ENCODE measurements at regions not wholly inside any gene's neighbourhood (a gene's known extent, or its start where the extent isn't known, plus 50 kb on each side); places are given as distances from the start of the nearest gene placed in this dataset.

DNA sequence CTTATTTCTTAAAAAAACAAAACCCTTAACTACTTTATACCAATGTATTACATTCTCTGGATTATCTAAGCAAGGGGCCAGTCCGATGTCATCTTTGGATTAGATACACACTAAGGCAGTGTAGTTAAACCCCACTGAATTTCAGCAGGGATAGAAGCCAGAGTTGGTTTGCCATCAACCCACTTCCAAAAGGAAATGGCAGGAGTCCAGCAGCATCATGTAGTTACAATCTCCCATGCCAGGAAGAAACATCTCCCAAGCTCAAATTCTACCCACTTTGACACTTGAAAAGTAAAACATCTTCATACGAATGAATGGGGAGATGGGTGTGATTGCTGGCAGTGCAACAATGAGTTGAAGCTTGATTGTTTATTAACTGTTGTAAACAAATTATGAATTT is 203.5 kb upstream of the PLXNC1 start:
- DNase-seq (ENCODE audit: low spot score) = no peak

DNA sequence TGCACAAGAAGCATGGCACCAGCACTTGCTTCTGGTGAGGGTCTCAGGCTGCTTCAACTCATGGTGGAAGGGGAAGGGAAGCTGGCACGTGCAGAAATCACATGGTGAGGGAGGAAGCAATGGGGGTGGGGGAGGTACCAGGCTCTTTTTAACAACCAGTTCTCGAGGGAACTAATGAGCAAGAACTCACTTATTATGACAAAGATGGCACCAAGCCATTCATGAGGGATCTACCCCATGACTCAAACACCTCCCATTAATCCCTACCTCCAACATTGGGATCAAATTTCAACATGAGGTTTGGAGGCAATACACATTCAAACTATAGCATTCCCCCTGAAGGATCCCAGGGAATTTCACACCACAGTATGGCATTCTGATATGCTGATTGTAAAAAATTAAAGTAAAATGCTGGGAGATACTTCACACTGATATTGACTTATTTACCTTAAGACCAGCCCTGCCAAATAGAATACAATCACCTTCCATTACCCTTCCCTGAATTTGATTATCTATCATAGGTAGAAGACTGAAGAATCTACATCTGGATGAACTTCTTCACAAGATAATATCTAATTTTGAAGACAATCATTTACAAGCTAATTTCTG is 201.7 kb upstream of the PLXNC1 start:
- DNase-seq (ENCODE audit: low spot score) = no peak

GRCh38 chr12:93947486-93947885 is 200.9 kb upstream of the PLXNC1 start:
- no peak for DNase-seq (ENCODE audit: low spot score)

- DNase-seq (ENCODE audit: low spot score) = no peak
These were observed 198.1 kb upstream of the PLXNC1 start for GRCh38 chr12:93950311-93950710.

DNA sequence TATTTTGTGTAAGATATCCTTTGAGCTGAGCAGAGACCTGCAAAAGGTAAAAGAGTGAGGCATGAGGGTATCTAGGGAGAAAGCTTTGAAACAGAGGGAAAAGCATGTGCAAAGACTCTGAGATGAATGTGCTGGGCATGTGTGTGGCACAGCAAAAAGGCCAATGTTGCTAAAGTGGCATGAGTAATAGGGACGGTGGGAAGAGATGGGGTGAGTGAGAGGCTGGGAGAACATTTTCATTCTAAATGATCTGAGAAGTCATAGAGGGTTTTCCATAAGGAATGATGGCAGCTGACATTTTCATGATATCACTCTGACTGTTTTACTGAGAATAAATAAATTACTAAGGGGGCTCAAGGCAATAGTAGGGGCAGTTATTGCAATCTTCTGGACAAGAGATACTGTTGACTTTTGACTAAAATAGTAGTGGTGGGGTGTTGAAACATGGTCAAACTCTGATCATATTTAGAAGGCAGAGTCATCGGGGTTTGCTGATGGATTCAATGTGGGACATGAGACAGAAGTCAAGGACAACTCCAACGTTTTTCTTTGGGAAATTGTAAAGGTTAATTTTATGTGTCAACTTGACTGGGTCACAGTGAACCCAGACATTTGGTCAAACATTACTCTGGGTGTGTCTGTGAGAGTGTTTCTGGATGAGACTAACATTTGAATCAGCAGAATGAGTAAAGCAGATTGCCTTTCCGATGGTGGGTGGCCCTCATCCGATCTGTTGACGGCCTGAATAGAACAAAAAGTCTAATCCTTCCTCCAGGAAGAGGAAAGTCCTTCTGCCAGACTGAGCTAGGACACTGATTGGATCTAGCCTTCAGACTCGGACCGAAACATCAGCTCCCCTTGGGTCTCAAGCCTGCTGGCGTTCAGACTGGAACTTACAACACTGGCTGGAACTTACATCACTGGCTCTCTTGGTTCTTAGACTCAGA is 193.9 kb upstream of the PLXNC1 start:
- DNase-seq (ENCODE audit: low spot score) = no peak

DNA sequence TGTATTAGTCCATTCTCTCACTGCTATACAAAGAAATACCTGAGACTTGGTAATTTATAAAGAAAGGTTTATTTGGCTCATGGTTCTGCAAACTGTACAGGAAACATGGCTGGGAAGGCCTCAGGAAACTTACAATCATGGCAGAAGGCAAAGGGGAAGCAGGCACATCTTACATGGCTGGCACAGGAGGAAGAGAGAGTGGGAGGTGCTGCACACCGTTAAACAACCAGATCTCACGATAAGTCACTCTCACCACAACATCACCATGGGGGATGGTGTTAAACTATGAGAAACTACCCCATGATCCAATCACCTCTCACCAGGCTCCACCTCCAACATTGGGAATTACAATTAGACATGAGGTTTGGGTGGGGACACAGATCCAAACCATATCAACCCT is 191.8 kb upstream of the PLXNC1 start:
- DNase-seq (ENCODE audit: low spot score) = no peak

DNA sequence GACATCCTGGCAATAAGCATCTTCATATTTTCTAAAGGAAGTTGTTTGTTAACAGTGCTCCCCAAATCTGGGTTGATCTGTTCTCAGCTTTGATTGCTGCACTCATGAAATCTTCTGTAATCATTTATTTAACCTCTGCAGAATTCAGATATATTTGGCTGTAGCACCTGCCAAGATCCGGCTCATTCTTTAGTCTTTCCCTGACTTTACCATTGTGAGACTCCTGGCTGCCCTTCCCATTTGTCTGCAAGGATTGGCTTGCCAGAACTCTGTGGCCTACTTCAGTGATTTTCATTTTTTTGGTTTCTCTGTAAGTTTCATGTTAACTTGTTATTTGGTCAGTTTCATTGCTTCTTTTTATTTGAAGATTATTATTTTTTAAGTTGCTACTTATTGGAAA is 191.2 kb upstream of the PLXNC1 start:
- no peak for DNase-seq (ENCODE audit: low spot score)

DNA sequence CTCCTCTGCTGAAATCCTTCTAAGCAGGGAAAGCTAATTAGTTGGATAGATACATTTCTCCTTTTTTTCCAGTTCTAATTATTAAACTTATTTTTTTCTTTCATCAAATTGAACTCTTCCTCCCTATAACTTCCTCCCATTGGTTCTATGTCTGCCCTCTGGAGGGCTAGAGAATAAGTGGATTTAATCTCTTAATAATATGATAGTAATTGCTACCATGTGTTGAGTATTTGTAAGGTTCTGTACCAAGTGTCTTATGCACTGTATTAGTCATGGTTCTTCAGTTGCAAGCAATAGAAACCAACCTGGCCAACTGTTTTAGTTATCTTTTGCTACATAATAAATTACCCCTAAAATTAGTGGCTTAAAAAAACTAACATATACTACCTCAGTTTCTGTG is 190.5 kb upstream of the PLXNC1 start:
- no peak for DNase-seq (ENCODE audit: low spot score)

DNA sequence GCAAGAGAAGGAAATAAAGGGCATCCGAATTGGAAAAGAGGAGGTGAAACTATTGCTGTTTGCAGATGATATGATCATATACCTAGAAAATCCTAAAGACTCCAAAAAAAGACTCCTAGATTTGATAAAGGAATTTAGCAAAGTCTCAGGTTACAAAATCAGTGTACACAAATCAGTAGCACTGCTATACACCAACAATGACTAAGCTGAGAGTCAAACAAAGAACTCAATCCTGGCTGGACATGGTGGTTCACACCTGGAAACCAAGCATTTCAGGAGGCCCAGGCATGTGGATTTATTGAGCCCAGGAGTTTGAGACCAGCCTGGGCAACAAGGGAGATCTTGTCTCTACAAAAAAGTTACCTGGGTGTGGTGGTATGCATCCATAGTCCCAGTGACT is 188.7 kb upstream of the PLXNC1 start:
- no peak for DNase-seq (ENCODE audit: low spot score)

- no peak for DNase-seq (ENCODE audit: low spot score)
These were observed 187.9 kb upstream of the PLXNC1 start for GRCh38 chr12:93960521-93960920.

GRCh38 chr12:93962336-93962735 is 186.0 kb upstream of the PLXNC1 start:
- DNase-seq (ENCODE audit: low spot score) = no peak

GRCh38 chr12:93964936-93965335 is 183.4 kb upstream of the PLXNC1 start:
- no peak for DNase-seq (ENCODE audit: low spot score)

GRCh38 chr12:93966516-93967133 is 181.8 kb upstream of the PLXNC1 start:
- DNase-seq (ENCODE audit: low spot score) = no peak

GRCh38 chr12:93967454-93967853 is 180.9 kb upstream of the PLXNC1 start:
- no peak for DNase-seq (ENCODE audit: low spot score)

- no peak for DNase-seq (ENCODE audit: low spot score)
These were observed 179.7 kb upstream of the PLXNC1 start for GRCh38 chr12:93968536-93969285.

- DNase-seq (ENCODE audit: low spot score) = no peak
These were observed 177.3 kb upstream of the PLXNC1 start for GRCh38 chr12:93970900-93971688.

DNA sequence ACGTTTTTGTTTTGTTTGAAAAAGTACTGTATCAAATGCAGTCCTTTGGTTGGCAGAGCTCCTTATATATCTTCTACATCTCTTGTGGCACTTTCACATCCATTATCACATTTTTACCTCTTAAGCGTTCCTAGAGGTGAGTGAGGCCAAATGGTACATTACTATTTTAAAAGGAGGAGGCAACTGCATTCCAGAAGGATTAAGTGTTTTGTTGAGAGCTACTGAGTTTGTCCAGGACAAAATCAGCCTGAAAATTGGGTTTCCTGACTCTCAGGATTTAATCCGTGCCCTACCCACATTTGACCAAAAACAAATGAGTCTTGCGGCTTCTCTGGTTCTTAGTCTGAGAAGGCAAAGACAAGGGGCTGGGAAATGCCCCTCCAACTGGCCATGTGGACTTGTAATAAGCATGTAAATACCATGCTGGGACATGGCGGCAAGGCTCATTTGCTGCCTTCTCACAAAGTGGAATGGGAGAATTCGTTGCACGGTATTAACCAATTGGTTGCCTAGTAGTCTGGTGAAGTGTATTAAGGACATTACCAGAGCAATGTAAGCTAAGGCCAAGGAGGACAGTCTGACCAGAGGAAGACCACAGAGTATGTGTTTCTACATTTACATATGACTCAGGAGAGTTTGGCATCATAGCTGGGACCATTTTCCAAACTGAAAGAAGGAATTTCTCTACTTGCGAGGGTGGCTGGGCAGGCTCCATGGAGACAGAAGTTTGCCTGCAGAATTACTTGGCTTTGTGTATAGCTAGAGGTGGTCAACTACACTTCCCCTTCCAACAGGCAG is 175.8 kb upstream of the PLXNC1 start:
- no peak for DNase-seq (ENCODE audit: low spot score)

DNA sequence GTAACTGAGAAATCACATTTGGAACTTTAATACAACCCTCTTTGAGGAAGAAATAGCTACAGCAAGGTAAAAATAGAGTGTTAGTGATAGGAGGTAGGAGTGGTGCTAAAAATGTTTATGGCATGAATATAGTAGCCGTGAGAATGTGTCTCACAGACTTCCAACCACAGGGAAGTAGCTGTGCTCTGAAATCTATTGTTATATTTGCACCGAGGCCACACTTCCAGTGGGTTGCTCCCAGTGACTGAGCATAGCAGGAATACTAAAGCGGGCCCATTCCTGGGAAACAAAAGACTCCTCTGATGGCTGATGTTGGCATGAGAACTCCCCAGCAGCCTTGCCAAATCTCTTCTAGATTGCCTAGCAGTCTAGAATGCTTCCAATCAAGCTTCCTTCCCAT is 174.1 kb upstream of the PLXNC1 start:
- no peak for DNase-seq (ENCODE audit: low spot score)

GRCh38 chr12:93976024-93976423 is 172.4 kb upstream of the PLXNC1 start:
- DNase-seq (ENCODE audit: low spot score) = no peak

- DNase-seq (ENCODE audit: low spot score) = no peak
These were observed 171.3 kb upstream of the PLXNC1 start for GRCh38 chr12:93977081-93977480.
